CD4-positive, alpha-beta T cell treated with Interleukin-4 for 1 hour (primary cell): ENCODE measurements at regions not wholly inside any gene's neighbourhood (a gene's known extent, or its start where the extent isn't known, plus 50 kb on each side); places are given as distances from the start of the nearest gene placed in this dataset.

Source experiments
- DNase-seq, 2 donors: peaks; one replicate each; pipeline ENCODE4 v3.0.0-alpha.2; 2020 to 2022

- no peak for DNase-seq
Measured at GRCh38 chr12:97182769-97183168, 275.7 kb downstream of the NEDD1 start.

- DNase-seq = no peak
Measured at GRCh38 chr12:97184127-97184773, 277.2 kb downstream of the NEDD1 start.

GRCh38 chr12:97185567-97185966, 277.0 kb upstream of the RMST start:
- no peak for DNase-seq

- no peak for DNase-seq
Measured at GRCh38 chr12:97194546-97194945, 268.1 kb upstream of the RMST start.

GRCh38 chr12:97200181-97200580, 262.4 kb upstream of the RMST start:
- DNase-seq = no peak

GRCh38 chr12:97203408-97203807, 259.2 kb upstream of the RMST start:
- DNase-seq = no peak

GRCh38 chr12:97209997-97210396, 252.6 kb upstream of the RMST start:
- DNase-seq = no peak

- DNase-seq = no peak
Measured at GRCh38 chr12:97211416-97211930, 251.1 kb upstream of the RMST start.

- DNase-seq = no peak
Measured at GRCh38 chr12:97216848-97217247, 245.8 kb upstream of the RMST start.

GRCh38 chr12:97222391-97222790, 240.2 kb upstream of the RMST start:
- DNase-seq = no peak

GRCh38 chr12:97223419-97223818, 239.2 kb upstream of the RMST start:
- no peak for DNase-seq

GRCh38 chr12:97229004-97229403, 233.6 kb upstream of the RMST start:
- no peak for DNase-seq

- DNase-seq = no peak
Measured at GRCh38 chr12:97235102-97235501, 227.5 kb upstream of the RMST start.

- DNase-seq = no peak
Measured at GRCh38 chr12:97246368-97246767, 216.2 kb upstream of the RMST start.

- no peak for DNase-seq
Measured at GRCh38 chr12:97250483-97250882, 212.1 kb upstream of the RMST start.

- DNase-seq = no peak
Measured at GRCh38 chr12:97257726-97258125, 204.9 kb upstream of the RMST start.

- no peak for DNase-seq
Measured at GRCh38 chr12:97259098-97259497, 203.5 kb upstream of the RMST start.

- no peak for DNase-seq
Measured at GRCh38 chr12:97260786-97261185, 201.8 kb upstream of the RMST start.

GRCh38 chr12:97267166-97267565, 195.4 kb upstream of the RMST start:
- DNase-seq = no peak

GRCh38 chr12:97267594-97268202, 194.9 kb upstream of the RMST start:
- DNase-seq = no peak

GRCh38 chr12:97272471-97272870, 190.1 kb upstream of the RMST start:
- no peak for DNase-seq

- no peak for DNase-seq
Measured at GRCh38 chr12:97274386-97274785, 188.2 kb upstream of the RMST start.

- DNase-seq = no peak
Measured at GRCh38 chr12:97275256-97275655, 187.3 kb upstream of the RMST start.

GRCh38 chr12:97275728-97276590, 186.6 kb upstream of the RMST start:
- no peak for DNase-seq
